SIG-M5 (cell line): ENCODE measurements at regions not wholly inside any gene's neighbourhood (a gene's known extent, or its start where the extent isn't known, plus 50 kb on each side); places are given as distances from the start of the nearest gene placed in this dataset.

Source experiments
- DNase-seq: peaks from one replicate; lab custom pipeline; 2025; lab: John Stamatoyannopoulos, UW

DNA sequence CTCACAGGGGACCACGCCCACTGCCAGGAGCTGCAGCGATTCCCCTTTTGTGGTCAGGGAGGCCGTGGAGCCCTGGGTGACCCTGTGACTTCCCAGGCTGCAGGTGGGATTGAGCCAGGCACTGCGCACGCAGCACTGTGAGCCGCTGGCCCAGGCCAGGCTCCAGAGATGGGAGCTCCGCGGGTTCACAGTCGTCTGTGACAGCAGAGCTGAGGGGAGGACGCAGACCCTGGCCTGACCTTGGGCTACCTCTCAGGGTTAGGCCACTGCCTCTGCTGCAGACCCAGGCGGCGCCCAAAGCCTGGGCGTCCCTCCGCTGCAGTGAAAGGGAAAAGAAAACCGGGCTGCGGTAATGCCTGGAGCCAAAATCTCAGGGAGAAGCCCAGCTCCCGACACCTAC is 107.5 kb upstream of the GPR26 start:
- DNase-seq, result no peak

DNA sequence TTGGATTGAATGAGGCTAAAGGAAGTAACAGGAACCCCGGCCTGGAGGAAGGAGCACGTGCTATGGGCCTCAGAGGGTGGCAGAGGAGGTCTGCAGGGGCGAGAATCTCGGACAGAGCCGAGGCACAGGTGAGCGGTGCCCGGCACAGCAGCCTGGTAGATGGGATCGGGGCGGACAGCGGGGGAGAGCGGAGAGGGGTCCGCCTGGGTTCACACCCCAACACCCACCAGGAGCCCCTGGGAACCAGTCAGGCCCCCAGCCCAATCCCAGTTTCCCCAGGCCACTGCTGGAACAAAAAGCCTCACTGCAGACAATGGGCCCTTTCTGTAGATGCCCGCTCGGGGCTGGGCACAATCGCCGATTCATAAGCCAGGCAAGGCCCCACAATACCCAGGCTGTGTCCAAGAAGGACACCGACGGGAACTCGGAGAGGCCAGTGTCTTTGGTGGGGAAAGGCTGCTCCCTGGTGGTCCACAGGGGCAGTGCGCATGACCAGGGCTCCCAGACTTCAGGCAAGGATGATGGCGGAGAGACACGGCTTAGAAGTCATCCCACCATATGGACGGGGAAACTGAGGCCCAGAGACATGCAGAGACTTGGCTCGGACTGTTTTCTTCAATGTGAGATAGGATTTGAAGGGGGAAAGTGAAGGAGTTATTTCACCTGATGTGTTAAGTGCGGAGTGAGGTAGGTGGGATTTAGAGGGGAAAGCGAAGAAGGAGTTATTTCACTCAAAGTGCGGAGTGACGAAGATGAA is 106.9 kb upstream of the GPR26 start:
- DNase-seq, result no peak

DNA sequence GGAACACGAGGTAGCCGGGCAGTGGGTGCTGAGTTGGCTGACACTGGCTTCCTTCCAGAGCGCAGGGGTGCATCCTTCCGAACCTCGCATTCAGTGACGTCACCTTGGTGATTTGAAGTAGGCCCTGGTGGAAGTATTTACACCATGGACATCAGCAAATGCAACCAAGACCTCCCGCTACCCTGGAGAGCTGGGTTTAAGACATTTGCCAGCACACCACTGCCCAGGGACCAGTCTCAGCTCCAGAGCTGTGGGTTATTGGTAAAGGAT is 106.4 kb upstream of the GPR26 start:
- DNase-seq, result no peak

DNA sequence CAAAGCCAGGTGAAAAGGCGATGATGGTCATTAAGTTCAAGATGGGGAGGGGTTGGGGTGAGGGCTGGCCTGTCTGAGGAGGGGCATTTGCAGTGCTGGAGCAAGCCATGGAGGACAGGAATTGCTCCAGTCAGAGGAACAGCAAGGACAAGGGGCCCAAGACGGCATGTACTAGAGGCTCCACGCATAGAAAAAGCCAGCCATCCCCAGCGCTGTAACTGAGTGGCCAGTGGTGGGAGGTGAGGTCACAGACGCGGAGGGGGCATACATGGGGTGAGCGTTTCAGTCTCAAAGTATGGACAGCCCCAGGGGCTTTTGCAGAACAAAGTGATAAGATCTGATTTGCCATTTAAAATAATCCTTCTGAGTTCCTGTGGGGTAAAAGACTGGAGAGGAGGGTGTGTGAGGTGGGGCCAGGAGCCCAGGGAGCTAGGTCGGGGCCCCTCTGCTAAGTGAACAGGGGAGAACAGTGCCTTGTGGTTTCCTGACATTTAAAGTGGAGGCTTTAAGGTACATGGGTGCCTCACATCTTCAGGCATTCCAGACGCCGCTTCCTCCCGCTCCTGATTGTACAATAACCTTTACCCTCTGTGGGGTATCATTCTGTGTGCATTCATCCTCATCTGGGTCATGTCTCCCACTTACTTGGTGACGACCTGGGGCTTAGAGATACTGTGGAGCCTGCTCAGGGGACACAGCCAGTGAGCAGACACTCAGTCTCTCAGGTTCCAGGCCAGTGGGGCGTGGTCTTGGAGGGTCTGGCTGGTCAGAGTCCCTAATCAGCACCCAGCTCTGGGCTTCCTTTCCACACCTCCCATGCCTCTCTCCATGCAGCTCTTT is 105.6 kb upstream of the GPR26 start:
- no peak for DNase-seq

DNA sequence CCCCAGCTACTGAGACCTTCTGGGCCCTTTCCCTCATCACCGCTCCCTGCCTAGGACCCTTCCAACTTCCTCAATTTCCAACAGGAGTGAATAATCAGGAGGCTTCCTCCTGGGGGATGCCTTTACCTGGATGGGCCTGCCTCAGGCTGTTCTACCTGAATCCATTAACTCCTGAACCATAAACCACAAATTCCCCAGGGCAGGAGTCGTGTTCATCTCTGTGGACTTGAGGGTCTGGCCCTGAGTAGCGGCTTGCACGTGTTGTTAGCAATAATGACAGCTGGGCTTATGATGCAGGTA is 105.1 kb upstream of the GPR26 start:
- no peak for DNase-seq

DNA sequence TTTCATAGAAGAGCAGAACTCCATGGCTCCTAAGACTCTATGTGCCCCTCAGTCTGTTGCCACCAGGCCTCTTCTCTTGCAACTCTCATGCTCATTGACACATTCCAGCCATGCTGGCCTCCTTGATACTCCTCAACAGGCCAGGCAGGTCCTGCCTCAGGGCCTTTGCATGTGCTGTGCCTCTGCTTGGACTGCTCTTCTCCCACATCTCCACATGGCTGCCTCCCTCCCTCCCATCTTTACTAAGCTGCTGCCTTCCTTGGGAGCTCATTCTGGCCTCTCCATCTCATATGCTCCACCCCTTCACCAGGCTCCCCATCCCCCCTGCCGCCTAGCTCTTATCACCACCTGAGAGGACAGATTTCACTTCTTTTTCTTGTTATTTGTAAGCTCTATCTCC is 103.8 kb upstream of the GPR26 start:
- DNase-seq, result no peak

DNA sequence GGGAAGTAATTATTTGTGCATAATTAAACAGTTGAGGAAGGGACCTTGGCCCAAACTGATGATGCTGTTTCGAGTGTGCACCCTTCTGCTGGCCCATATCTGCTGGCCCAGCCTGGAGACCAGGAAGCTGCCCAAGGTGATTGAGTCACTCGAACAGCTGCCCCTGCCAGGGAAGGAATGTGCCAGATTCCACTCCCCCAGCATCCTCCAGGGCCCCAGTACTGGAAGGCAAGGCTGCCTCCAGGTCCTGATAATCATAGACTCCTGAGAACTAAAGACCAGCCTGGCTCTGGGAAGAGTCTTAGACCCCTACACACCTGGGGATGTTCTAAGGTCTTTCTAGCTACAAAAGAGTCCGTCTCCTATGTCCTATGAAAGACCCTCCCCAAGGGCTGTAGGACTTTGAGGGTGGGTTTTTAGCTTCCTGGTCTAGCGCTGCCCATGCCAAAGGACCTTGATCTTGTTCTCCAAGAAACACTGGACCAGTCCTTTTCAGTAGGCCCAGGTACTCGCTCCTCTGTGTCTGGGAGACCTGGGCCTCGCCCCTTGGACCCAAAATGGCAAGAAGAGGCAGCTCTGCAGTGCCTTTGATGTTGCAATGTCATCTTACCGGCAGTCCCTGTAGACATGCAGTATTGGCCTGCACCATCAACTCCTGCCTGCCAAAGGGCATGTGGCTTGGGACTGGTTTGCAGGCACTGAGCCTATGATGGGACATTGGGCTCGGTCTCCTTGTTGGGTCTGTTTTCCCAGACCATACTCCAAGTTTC is 103.2 kb upstream of the GPR26 start:
- DNase-seq, result no peak

DNA sequence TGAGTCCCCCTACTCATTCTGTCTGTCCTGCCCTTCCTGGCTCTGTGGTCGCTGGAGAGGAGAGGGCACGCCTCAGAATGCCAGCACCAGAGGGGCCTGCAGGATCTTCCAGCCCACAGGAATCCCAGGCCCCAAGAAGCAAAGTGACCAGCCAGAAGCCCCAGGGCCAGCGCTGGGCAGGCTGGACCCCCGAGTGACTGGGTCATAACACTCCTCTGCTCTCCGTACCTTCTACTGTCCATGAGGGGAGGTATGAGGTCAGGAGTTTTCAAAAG is 102.6 kb upstream of the GPR26 start:
- no peak for DNase-seq

DNA sequence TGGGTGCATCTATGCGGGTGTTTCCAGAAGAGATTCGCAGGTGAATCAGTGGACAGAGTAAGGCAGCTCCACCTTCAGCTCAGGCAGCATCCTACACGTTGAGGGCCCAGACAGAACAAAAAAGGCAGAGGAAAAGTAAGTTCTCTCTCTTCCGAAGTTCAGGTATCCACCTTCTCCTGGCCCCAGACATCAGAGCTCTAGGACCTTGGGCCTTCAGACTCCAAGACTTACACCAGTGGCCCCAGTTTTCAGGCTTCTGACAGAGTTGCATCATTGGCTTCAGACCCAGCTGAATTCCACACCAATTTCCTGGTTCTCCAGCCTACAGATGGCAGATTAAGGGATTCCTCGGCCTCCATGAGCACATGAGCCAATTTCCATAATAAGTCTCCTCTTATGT is 102.2 kb upstream of the GPR26 start:
- no peak for DNase-seq

DNA sequence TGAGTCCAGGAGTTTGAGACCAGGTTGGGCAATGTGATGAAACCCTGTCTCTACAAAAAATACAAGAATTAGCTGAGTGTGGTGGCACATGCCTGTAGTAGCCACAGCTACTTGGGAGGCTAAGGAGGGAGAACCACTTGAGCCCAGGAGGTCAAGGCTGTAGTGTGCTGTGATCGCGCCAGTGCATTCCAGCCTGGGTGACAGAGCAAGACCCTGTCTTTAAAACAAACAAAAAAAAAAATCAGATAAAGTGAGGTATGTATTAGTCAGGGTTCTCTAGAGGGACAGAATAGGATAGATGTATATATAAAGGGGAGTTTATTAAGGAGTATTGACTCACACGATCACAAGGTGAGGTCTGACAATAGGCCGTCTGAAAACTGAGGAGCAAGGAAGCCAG is 101.5 kb upstream of the GPR26 start:
- DNase-seq, result no peak

DNA sequence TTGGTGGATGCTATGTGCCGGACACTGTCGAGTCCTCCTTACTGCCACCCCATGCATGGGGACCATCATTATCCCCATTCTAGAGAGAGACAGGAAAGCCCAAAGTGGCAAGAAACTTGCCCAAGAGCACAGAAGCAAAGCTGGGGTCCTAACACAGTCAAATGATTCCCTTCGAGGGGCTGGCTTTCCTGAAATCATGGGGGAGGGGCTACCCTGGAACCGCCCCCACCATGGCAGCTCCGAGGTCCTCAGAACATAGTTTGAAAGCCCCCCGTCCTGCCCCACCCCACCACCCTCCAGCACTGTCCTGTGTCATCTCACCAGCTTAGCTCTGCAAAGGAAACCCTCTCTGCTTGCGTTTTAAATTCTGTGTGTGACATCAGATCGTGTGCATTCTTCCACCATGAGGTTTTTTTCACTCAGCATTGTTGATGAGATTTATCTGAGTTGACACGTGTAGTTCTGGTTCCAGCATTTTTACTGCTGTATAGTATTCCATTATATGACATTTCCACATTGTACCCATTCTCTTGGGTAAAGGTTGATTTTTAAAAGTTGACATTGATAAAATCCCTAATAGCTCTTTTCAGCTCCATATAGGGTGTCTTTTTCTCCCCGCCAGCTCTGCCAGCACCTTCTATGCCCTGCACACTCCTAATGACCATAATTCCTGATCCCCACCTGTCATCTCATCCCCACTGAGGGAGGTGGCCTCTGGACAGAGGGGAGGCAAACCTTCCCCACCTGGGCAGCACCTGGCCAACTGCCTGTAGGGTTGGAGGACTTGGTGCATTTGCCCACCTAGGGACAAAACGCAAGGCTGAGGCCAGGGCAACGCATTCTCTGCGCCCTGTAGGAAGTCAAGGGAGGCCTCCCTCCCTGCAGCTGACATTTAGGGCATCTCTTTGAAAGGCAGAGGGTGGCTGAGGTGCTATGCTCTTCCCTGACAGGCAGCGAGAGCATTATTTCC is 100.2 kb upstream of the GPR26 start:
- DNase-seq, result no peak

DNA sequence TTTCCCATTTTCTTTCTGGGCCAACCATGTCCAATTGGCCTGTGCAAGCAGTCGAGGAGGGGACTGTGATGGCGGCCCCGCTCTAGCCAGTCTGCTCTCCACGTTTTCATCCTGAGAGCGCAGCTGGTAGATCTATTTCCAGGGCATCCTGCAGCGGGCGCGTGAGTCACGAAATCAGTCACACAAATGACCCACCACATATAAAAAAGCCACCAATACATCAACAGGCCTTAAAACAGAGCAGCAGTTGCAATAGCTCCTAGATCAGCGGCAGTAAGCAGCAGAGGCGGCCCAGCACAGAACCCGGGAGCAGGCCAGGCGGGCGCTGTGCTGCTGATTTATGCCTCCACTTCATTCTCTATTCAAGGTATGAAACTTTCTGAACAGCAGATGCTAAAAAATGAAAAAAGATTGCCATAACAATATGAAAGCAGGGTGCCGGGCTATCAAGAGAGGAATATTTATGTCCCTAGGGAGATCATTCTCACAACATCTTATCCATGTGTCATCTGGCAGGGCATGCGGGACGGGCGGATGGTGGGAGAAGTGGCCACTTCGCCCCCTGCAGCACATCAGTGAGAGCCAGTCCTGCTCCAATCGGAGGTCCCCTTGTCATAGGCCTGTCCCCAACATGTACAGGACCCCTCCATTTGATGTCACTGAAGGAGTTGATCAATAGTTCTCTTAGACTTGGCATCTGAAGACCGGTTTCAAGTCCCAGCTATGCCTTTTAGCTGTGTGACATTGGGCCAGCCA is 98.0 kb upstream of the GPR26 start:
- DNase-seq, result no peak

DNA sequence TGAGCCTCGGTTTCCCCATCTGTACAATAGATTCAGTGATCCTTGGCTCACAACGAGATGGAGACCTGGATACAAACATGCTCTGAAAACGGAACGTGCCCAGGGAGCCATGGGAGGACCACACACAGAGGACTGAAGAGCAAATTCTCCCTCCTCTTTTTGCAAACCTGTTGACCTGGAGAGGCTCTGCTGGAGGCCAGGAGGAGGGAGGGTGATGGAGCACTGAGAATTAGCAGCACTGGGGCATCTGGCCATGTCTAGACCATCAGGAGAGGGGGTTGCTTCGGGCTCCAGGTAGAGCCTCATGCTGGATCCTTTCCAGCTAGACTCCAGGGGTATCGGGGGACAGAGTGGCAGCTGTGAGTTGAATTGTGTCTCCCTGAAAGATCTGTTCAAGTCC is 97.4 kb upstream of the GPR26 start:
- no peak for DNase-seq

DNA sequence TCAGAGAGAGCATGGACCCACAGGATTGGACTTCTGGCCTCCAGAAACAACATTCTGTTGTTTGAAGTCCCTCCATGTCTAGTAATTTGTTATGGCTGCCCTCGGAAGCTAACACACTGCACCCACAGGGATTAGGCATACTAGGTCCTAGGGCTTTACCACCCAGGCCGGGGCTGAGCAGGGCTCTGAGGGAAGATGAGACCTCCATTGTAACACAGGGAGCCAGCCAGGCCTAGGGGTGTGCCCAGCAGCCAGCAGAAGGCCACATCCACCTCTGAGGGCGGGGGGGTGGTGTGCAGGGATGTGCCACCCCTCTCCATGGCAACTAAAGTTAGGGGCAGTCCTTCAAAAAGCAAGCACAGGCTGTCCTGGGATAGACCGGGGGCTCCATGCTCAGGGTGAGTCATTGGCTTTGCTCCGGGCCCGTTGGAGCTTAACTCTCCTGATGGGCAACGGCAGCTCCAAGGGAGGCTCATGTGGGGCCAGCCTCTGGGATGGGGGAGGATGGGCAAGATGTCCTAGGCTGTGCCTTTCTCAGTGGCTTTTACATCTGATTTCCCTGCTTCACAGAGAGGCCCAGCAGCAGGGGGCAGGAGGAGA is 96.6 kb upstream of the GPR26 start:
- DNase-seq, result no peak

DNA sequence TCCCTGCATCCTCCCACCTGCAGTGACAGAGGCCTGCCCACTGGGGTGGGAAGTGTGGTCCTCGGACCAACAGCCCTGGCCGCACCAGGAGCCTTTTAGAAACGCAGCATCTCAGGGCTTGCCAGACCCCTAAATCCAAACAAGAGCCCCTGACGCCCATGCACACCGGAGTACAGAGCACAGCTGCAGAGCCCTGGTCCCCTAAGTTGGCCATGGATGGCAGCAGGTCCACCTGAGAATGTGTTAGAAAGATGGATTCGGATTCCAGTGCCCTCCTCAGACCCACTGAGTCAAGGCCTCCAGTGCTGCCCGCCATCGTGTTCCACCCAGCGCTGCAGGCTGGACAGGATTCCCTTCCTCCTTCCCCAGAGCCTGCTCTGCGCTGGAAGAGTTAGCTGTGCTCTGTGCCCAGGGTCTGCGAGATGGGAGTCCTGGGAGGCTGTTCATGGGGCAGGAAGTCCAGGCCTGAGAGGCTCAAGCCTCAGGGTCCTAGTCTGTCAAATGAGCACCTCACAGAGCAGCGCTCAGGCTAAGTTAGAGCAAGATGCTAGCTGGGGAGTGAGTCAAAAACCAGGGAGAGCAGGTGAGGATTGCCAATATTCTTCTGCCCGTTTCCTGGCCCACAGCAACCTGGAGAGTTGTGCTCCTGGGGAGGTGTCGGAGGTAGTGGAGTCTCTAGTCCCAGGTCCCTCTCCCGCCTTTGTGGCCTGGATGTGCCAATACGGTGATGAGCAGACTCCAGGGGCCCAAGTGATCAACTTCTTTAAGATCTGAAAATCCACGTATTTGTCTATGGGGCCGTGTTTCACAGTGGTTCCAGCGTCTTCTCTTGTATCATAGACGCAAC is 95.9 kb upstream of the GPR26 start:
- DNase-seq, result no peak

DNA sequence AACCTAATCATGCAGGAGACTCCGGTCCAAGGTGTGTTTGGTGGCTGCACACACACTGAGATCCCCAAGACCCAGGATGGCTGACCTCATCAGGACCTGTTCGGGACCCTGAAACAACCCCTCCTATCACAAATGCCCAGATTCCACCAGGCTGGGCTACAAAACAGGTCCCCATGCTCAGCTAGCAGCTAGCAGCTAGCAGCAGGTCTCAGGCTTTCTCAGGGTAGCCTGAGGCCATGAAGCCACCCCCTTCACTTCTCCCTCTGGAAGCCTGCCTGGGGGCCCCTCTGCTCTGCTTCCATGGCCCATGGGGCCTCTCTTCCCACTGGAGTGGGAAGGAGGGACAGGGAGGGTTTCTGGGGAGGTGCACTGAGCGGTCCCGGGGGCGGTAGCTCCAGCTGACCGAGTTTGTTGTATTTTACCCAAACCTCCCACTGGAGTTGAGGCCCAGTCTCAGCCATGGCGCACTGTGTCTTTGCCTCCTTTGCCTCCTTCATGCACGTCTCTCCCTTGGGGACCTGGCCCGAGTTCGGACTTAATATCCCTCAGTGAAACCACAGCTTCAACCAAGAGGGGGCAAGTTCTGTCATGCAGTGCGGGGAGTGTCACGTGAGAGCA is 95.1 kb upstream of the GPR26 start:
- no peak for DNase-seq

DNA sequence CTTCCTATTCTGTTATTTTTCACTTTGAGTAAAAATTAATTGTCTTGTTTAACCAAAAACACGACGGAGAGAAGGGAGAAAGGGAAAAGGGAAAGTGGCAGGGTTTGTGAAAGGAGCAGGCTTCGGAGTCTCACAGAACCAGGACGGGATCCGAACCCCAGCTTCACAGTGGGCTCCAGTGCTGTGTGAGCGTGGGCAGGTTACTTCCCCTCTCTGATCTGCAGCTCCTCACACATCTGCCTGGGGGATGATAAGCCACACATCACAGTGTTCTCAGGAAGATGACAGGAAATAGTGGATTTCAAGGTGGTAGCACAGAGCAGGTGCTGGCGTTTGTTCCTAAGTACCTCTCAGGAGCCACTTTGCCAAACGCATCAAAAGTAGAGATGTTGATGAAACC is 94.2 kb upstream of the GPR26 start:
- no peak for DNase-seq

DNA sequence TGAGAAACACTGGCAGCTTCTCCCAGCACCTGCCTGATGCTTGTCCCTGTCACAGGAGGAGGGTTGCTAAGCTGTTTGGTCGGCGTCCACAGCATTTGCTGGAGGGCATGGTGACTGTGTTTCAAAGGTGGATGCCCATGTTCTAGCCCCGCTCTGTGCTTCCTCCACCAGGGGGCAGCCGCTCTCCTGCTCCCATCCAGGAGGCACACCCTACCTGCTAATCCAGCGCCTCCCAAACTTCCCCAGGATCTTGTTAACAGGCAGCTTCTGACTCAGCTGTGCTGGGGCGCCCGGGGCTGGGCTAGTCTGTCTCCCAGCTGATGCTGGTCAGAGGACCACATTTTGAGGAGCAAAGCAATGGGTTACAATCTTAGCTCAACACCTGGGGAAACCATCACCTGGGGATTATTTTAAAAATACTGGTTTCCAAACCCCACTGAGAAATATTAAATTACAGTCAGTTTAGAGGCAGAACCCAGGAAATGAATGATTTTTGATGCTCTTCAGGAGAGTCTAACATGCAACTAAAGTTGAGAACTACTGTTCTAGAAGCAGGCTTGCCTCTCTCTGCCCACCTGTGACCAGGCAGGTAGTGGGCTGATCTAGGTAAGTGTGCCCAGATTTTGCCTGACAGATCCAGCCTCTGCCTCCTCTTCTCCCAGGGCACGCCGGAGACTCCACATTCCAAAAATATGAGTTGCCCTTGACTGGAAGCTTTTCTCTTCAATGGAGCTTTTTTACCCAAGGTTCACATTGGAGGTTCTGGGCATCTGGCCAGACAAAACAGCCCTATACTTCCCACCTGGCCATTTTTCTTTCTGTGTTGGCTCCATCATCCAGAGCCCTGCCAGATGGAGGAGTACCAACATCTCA is 92.7 kb upstream of the GPR26 start:
- DNase-seq, result no peak
